ENCODE measurements at regions not wholly inside any gene's neighbourhood (a gene's known extent, or its start where the extent isn't known, plus 50 kb on each side); places are given as distances from the start of the nearest gene placed in this dataset.

- H3K4me1 ChIP-seq = peaks cover 12% of the 10 kb centered on the region
- no peak overlapping the region for H3K4me2 ChIP-seq
- no peaks in the 10 kb centered on the region for H3K79me2 ChIP-seq (ENCODE audit: low read depth)
- DNase-seq (ENCODE audit: low spot score) = no peak
- peaks cover 7% of the 10 kb centered on the region for H3K9me3 Mint-ChIP-seq
- H3K27ac ChIP-seq = no peak overlapping the region
- no peak overlapping the region for H3K27ac Mint-ChIP-seq
- H3F3A ChIP-seq (ENCODE audit: low read depth) = peaks cover 11% of the 10 kb centered on the region
- no peak overlapping the region for H3K9ac ChIP-seq
- peaks cover 9% of the 10 kb centered on the region for H3K36me3 Mint-ChIP-seq
- TF ChIP-seq EZH2phosphoT487 (IDR thresholded peaks at IDR 0.05) (no peak), EZH2 (IDR thresholded peaks at IDR 0.05) (no peak), CTCF (IDR thresholded peaks at IDR 0.05) (no peak)
- H3K36me3 ChIP-seq = no peaks in the 10 kb centered on the region
- no peak overlapping the region for H2AFZ ChIP-seq (replicated peaks)
- no peaks in the 10 kb centered on the region for H3K9me3 ChIP-seq (ENCODE audit: low read depth)
- H3K4me1 Mint-ChIP-seq = peaks cover 12% of the 10 kb centered on the region
- no peak overlapping the region for H3K4me3 ChIP-seq
- no peak overlapping the region for H3K4me3 Mint-ChIP-seq
- H4K20me1 ChIP-seq (ENCODE audit: low read depth) = no peaks in the 10 kb centered on the region
- no peaks in the 10 kb centered on the region for H3K27me3 Mint-ChIP-seq (ENCODE audit: insufficient read depth, low read depth)
- H3K27me3 ChIP-seq = no peaks in the 10 kb centered on the region
These were observed 117.0 kb upstream of the BLID start for GRCh38 chr11:122232985-122233384.

GRCh38 chr11:122230385-122230755 lies 114.4 kb upstream of the BLID start:
- Histone ChIP-seq H4K20me1 (ENCODE audit: low read depth) (no peaks in the 10 kb centered on the region), H3K27ac (no peak overlapping the region), H3F3A (ENCODE audit: low read depth) (peaks cover 11% of the 10 kb centered on the region), H3K27me3 (no peaks in the 10 kb centered on the region), H3K9me3 (ENCODE audit: low read depth) (no peaks in the 10 kb centered on the region), H3K4me3 (no peak overlapping the region), H3K9ac (no peak overlapping the region), H3K36me3 (no peaks in the 10 kb centered on the region), H3K4me1 (peaks cover 12% of the 10 kb centered on the region), H3K79me2 (ENCODE audit: low read depth) (no peaks in the 10 kb centered on the region), H2AFZ (replicated peaks) (peak overlapping the region; percentile 76), H3K4me2 (no peak overlapping the region)
- TF ChIP-seq EZH2phosphoT487 (IDR thresholded peaks at IDR 0.05) (no peak), EZH2 (IDR thresholded peaks at IDR 0.05) (no peak), CTCF (IDR thresholded peaks at IDR 0.05) (no peak)
- Mint-ChIP-seq H3K4me3 (no peak overlapping the region), H3K36me3 (peaks cover 7% of the 10 kb centered on the region), H3K4me1 (peaks cover 4% of the 10 kb centered on the region), H3K27ac (no peak overlapping the region), H3K9me3 (no peaks in the 10 kb centered on the region), H3K27me3 (ENCODE audit: insufficient read depth, low read depth) (peaks cover 2% of the 10 kb centered on the region)
- DNase-seq (ENCODE audit: low spot score) = no peak

- Mint-ChIP-seq H3K9me3 (no peaks in the 10 kb centered on the region), H3K36me3 (peaks cover 7% of the 10 kb centered on the region), H3K4me3 (no peak overlapping the region), H3K27me3 (ENCODE audit: insufficient read depth, low read depth) (peaks cover 2% of the 10 kb centered on the region), H3K27ac (no peak overlapping the region), H3K4me1 (peaks cover 4% of the 10 kb centered on the region)
- Histone ChIP-seq H3K27ac (no peak overlapping the region), H3K4me2 (peak overlapping the region; percentile 63), H3K9ac (no peak overlapping the region), H2AFZ (replicated peaks) (peak overlapping the region; percentile 76), H3K79me2 (ENCODE audit: low read depth) (no peaks in the 10 kb centered on the region), H3K36me3 (no peaks in the 10 kb centered on the region), H3K4me3 (peak overlapping the region; percentile 5), H3K27me3 (no peaks in the 10 kb centered on the region), H4K20me1 (ENCODE audit: low read depth) (no peaks in the 10 kb centered on the region), H3K4me1 (peaks cover 12% of the 10 kb centered on the region), H3F3A (ENCODE audit: low read depth) (peaks cover 11% of the 10 kb centered on the region), H3K9me3 (ENCODE audit: low read depth) (no peaks in the 10 kb centered on the region)
- TF ChIP-seq EZH2 (IDR thresholded peaks at IDR 0.05) = no peak
- no peak for TF ChIP-seq CTCF (IDR thresholded peaks at IDR 0.05)
- TF ChIP-seq EZH2phosphoT487 (IDR thresholded peaks at IDR 0.05) = no peak
- peak; percentile 61 for DNase-seq (ENCODE audit: low spot score)
These were observed 113.7 kb upstream of the BLID start for GRCh38 chr11:122229481-122230384.
